Stimulated activated CD8-positive, alpha-beta memory T cell treated with anti-CD3 and anti-CD28 coated beads, Interleukin-12 subunit alpha, Interleukin-12 subunit beta, amount 100 ng/mL, for 4 hours (primary cell): ENCODE measurements at regions not wholly inside any gene's neighbourhood (a gene's known extent, or its start where the extent isn't known, plus 50 kb on each side); places are given as distances from the start of the nearest gene placed in this dataset.
"Not testable (repeated sequence)": the region's sequence is repeated elsewhere in the genome, so short reads cannot be mapped to it uniquely, and the experiment has no call there.

Experiments
- DNase-seq: peaks from one replicate; pipeline ENCODE4 v3.0.0-alpha.2; 2020; ENCODE audit warnings: low read depth

GRCh38 chr7:17053164-17053563 lies 171.4 kb upstream of the AGR3 start:
- not testable (repeated sequence) for DNase-seq

GRCh38 chr7:17054206-17054605 lies 172.4 kb upstream of the AGR3 start:
- no peak for DNase-seq

- DNase-seq, result no peak
Measured at GRCh38 chr7:17054836-17055235, 173.1 kb upstream of the AGR3 start.

GRCh38 chr7:17055596-17055995 lies 173.8 kb upstream of the AGR3 start:
- DNase-seq, result no peak

DNA sequence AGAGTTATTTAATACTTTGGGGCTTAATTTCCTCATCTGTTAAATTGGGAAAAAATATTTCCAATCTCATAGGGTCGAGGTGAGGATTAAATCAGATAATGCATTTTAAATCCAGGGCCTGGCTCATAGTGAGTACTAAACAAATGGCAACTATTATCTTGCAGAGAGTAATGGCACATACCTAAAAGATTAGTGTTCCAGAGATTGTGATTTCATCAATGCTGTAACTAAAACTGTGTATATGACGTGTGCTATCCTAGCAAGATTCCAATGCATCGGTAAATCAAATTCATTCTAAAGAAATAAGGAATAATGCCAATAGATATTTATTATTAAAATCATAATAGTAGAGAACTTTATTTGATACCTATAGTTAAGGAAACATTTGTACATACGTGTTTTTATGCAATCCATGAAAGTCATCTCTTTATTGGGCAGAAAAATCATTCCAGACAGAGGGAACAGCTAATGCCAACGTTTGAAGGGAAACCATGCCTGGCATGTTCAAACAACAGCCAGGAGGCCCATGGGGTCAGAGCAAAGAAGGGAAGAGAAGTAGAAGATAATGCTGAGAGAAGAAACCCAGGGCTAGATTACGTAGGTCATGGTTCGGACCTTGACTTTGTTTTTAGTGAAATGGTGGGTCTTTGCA lies 174.8 kb upstream of the AGR3 start:
- DNase-seq, result no peak

- DNase-seq, result no peak
Measured at GRCh38 chr7:17057143-17057509, 175.3 kb upstream of the AGR3 start.

- DNase-seq, result no peak
Measured at GRCh38 chr7:17058568-17058967, 176.8 kb upstream of the AGR3 start.

DNA sequence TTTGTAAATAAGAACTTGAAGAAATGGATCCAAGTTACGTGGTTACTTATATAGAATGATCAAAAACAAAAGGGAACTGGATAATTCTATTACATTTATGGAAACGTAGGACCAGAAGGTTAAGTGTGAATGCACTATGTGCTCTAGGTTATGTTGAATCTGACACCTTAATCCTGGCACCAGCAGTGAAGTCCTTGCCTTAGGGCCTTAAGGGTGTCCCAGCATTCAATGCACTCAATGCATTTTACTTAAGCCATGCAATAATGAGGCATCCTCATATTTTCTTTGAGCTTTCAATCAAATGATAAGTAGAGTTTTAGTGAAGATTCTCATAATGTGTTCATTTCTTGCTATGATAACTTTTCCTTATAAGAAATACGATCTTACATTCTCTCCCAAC lies 178.3 kb upstream of the AGR3 start:
- no peak for DNase-seq

- no peak for DNase-seq
Measured at GRCh38 chr7:17061443-17061842, 179.7 kb upstream of the AGR3 start.

- DNase-seq, result no peak
Measured at GRCh38 chr7:17062151-17063044, 180.6 kb upstream of the AGR3 start.

- DNase-seq, result no peak
Measured at GRCh38 chr7:17063045-17063383, 181.2 kb upstream of the AGR3 start.

GRCh38 chr7:17067691-17068090 lies 185.9 kb upstream of the AGR3 start:
- DNase-seq, result no peak

DNA sequence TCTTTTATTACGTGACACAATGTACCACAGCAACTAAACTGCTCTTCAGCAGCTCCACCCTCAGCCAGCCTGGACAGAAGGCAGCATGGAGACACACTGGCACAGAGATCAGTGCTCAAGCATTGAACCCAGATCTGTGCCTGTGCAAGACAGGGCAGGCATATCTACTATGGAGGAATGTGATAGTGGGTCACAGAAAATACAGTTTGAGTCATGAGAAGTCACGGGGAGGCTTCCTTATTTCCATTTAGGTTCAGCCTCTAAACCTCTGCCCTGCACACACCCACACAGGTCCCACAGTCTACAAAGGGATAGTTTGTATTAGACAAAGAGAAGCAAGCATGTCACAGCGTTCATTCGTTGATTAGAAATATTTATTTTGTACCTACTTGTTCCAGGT lies 187.4 kb upstream of the AGR3 start:
- no peak for DNase-seq

DNA sequence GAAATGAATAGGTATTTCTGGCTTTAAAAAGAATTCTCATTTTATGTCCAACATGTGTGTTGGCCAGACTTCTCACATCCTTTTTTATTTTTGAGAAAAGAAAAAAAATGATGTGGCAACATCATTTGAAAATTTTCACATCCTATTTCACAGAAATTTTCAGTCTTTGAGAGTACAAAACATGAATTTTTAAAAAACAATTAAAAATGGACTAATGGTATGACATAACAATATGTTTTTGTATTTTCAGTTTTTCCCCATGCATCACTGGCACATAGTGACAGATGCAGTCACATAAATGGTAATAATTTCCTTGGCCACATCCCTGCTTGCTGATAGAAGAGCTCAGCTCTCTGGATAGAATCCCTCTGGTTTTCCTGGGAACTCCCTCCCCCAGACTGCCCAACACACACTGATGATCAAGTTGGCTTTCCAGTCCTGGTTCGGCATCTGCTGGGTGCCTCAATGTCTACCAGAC lies 188.5 kb upstream of the AGR3 start:
- DNase-seq, result no peak

- DNase-seq, result no peak
Measured at GRCh38 chr7:17071866-17072265, 190.1 kb upstream of the AGR3 start.

DNA sequence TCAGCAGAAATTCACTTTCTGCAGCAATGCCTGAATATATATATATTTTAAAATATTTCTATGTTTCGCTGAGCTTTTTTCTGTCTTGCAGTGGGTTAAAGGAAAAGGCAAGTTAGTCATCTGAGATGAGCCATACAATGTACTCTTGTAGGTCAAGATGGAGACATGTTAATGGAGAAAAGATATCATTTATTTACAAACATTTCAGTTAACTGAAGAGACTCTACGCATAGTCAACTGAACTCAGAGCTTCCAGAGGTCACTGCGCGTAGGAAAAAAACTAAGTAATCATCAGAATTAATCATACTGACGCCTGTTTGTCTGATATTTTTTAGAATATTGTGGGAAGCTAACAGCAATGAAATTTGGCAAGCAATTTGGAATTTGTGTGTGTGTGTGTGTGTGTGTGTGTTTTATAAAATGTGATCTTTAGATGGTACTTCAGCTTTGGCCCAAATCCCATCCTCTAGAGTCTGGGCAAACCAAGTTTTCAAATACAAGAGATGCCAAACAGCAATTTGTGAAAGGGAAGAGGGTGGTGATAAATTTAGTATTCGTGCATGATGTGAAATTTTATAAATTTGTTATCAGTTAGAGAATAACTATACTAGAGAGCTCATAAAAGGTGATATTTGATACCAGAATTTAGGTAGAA lies 193.9 kb upstream of the AGR3 start:
- DNase-seq, result no peak

- DNase-seq, result no peak
Measured at GRCh38 chr7:17078298-17078697, 196.5 kb upstream of the AGR3 start.

DNA sequence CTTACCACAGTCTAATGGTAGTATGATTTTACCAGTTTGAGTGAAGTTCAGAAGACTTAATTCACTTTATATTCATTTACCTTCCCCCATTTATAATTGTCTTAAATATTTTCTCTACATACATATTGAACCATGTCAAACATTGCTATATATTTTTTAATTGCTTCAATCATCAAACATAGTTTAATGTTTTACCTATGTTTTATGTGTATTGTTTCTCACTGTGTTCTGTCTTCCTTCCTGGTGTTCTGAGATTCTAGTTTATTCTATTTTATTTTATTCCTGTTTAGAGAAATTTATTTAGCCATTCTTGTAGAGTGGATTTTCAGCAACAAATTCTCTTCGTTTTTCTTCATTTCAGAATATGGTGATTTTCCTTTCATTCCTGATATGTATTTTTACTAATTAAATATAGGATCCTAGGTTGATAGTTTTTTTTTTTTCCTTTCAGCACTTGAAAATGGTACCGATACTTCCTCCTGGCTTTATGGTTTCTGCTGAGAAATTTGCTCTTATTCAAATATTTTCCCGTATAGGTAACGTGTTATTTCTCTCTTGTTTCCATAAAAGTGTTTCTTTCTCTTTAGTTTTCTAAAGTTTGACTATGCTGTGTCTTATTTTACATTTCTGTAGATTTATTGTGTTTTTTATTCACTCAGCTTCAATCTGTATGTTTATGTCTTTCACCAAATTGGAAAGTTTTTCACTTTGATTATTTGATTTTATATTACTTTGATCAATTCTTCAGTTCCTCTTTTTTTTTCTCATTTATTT lies 201.8 kb upstream of the AGR3 start:
- no peak for DNase-seq

- no peak for DNase-seq
Measured at GRCh38 chr7:17084166-17084475, 202.3 kb upstream of the AGR3 start.

DNA sequence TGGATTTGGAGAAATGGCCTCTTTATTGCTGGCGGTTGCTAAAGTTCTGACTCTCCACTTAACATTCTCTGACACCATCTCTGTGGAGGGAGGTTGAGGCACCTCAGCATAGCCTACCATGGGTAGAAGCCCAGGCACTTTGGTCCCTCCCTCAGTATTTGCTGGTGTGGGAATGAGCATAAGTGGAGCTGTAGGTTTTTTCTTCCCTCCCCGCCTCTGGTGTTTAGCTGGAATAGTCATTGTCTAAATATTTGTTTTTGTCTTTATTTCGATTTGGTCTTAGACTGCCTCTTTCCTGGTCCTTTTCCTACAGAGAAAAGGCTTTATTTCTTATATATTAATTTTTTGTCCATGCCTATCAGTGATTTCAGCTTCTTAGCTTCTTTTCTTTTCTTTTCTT lies 203.4 kb upstream of the AGR3 start:
- DNase-seq, result no peak

- DNase-seq, result no peak
Measured at GRCh38 chr7:17086403-17086802, 204.6 kb upstream of the AGR3 start.

GRCh38 chr7:17090751-17091150 lies 207.7 kb upstream of the AHR start:
- DNase-seq, result no peak

DNA sequence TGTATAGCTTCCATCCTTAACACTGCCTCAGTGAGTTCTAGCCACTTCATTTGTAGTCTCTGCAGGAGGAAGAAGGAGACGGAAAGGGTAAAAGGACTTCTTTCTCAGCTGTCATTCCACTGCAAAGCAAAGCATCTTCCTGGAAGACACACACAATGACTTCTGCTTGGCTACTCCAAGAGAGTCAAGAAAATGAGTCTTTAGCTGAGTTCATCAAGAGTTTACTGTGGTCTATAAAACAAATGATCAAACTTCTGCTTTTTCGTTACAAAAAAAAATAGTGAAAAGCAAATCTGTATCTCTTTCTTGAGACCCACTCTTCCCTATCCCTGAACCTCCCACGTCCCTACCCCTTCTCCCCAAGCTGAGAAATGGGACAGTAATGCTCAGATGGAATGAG lies 205.0 kb upstream of the AHR start:
- no peak for DNase-seq
